ENCODE measurements at regions not wholly inside any gene's neighbourhood (a gene's known extent, or its start where the extent isn't known, plus 50 kb on each side); places are given as distances from the start of the nearest gene placed in this dataset.
"Not testable (repeated sequence)": the region's sequence is repeated elsewhere in the genome, so short reads cannot be mapped to it uniquely, and the experiment has no call there.

DNA sequence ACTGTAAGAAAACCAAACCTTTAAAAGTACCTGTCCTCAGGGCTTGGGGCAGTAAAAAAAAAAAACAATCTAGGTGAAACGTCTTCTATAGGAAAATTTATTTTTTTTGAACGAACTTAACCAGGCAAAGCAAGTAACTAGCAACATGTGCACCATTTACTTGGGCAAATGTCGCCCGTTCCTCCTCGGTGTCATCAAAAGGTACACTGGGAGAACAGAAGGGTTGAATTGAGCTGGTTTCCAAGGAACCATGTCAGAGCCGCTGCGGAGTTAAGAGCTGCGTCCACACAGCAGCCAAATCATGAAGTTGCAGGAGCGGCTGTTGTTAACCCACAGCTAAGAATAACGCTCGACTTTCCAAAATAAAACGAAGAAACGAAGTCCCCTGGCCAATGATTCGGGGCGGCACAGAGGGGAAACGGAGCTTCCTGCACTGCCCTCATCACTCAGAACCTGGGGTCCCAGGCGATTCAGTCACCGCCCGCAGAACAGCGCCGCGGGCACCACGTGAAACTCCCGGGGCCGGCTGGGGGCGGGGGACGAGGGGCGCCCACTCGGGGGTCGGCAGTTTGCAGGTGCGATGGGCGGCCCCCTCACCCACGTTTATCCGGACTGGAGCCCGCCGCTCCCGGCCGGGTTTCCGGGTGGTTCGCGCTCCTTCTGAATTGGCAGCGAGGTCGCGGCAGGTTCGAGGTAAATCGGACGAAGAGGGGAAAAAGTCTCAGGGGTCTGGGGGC, 53.6 kb upstream of the PLGLB1 start:
- peak in 1 of 2 experiments; percentile 3 for DNase-seq (ENCODE audit: low read depth in 1 of 2, low spot score in 1 of 2)
- Histone ChIP-seq H3K27ac (replicated peaks) (peak overlapping the region; percentile 67), H3K4me3 (replicated peaks; ENCODE audit: insufficient read depth, low read length) (peak overlapping the region; percentile 62)
- not testable (repeated sequence) for H3K27me3 ChIP-seq (ENCODE audit: insufficient read depth, poor library complexity, severe bottlenecking)

GRCh38 chr2:87075791-87076252, 54.2 kb upstream of the PLGLB1 start:
- DNase-seq (ENCODE audit: low read depth in 1 of 2, low spot score in 1 of 2) = peak in 1 of 2 experiments; percentile 46
- not testable (repeated sequence) for H3K27me3 ChIP-seq (ENCODE audit: insufficient read depth, poor library complexity, severe bottlenecking)

GRCh38 chr2:87076253-87077123, 54.8 kb upstream of the PLGLB1 start:
- peak overlapping the region; percentile 62 for H3K4me3 ChIP-seq (replicated peaks; ENCODE audit: insufficient read depth, low read length)
- TF ChIP-seq, protein P1, sequence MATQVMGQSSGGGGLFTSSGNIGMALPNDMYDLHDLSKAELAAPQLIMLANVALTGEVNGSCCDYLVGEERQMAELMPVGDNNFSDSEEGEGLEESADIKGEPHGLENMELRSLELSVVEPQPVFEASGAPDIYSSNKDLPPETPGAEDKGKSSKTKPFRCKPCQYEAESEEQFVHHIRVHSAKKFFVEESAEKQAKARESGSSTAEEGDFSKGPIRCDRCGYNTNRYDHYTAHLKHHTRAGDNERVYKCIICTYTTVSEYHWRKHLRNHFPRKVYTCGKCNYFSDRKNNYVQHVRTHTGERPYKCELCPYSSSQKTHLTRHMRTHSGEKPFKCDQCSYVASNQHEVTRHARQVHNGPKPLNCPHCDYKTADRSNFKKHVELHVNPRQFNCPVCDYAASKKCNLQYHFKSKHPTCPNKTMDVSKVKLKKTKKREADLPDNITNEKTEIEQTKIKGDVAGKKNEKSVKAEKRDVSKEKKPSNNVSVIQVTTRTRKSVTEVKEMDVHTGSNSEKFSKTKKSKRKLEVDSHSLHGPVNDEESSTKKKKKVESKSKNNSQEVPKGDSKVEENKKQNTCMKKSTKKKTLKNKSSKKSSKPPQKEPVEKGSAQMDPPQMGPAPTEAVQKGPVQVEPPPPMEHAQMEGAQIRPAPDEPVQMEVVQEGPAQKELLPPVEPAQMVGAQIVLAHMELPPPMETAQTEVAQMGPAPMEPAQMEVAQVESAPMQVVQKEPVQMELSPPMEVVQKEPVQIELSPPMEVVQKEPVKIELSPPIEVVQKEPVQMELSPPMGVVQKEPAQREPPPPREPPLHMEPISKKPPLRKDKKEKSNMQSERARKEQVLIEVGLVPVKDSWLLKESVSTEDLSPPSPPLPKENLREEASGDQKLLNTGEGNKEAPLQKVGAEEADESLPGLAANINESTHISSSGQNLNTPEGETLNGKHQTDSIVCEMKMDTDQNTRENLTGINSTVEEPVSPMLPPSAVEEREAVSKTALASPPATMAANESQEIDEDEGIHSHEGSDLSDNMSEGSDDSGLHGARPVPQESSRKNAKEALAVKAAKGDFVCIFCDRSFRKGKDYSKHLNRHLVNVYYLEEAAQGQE (IDR thresholded peaks at IDR 0.05; ENCODE audit: insufficient replicate concordance, low read depth) = peak; percentile 11
- peak; percentile 60 for TF ChIP-seq POLR2AphosphoS5 (IDR thresholded peaks at IDR 0.05; ENCODE audit: low read depth)
- H3K27me3 ChIP-seq (ENCODE audit: insufficient read depth, poor library complexity, severe bottlenecking) = not testable (repeated sequence)
- H3K27ac ChIP-seq (replicated peaks) = peak overlapping the region; percentile 89
- DNase-seq (ENCODE audit: low read depth in 1 of 2, low spot score in 1 of 2) = peak; percentile 82 to 95

More at GRCh38 chr2:87075791-87076252, 54.2 kb upstream of the PLGLB1 start:
- peak overlapping the region; percentile 62 for H3K4me3 ChIP-seq (replicated peaks; ENCODE audit: insufficient read depth, low read length)
- peak overlapping the region; percentile 75 for H3K27ac ChIP-seq (replicated peaks)

- H3K27me3 ChIP-seq (ENCODE audit: insufficient read depth, poor library complexity, severe bottlenecking); DNase-seq (ENCODE audit: low read depth in 1 of 2, low spot score in 1 of 2): not testable (repeated sequence)
- peak overlapping the region; percentile 89 for H3K27ac ChIP-seq (replicated peaks)
- H3K4me3 ChIP-seq (replicated peaks; ENCODE audit: insufficient read depth, low read length) = peak overlapping the region; percentile 44
Observed at GRCh38 chr2:87077124-87077446, 55.4 kb upstream of the PLGLB1 start.

GRCh38 chr2:87081727-87082126, 60.1 kb upstream of the PLGLB1 start:
- DNase-seq (ENCODE audit: low read depth in 1 of 2, low spot score in 1 of 2); H3K27ac ChIP-seq (replicated peaks); H3K27me3 ChIP-seq (ENCODE audit: insufficient read depth, poor library complexity, severe bottlenecking); H3K4me3 ChIP-seq (replicated peaks; ENCODE audit: insufficient read depth, low read length): not testable (repeated sequence)

DNA sequence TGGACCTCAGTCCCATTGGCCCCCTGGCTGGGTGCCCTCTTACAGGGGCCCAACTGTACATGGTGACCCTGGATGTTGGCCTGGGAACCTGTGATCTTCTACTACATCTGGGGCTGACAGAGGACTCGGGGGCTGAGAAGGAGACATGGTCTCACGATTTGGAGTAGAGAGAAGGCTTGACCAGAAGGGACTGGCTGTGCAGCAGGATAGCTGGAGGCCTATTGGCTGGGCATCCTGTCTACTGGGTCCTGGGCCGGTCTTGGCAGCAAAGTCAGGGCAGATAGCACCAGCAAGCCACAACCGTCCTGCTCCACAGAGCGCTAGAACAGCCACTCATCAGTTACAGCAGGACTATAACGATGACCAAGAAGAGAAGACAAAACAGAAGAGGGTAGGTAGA, 66.4 kb upstream of the PLGLB1 start:
- H3K27ac ChIP-seq (replicated peaks); DNase-seq (ENCODE audit: low read depth in 1 of 2, low spot score in 1 of 2); H3K27me3 ChIP-seq (ENCODE audit: insufficient read depth, poor library complexity, severe bottlenecking); H3K4me3 ChIP-seq (replicated peaks; ENCODE audit: insufficient read depth, low read length): not testable (repeated sequence)

GRCh38 chr2:87089401-87089800, 67.8 kb upstream of the PLGLB1 start:
- not testable (repeated sequence) for DNase-seq (ENCODE audit: low read depth in 1 of 2, low spot score in 1 of 2); H3K27ac ChIP-seq (replicated peaks); H3K4me3 ChIP-seq (replicated peaks; ENCODE audit: insufficient read depth, low read length); H3K27me3 ChIP-seq (ENCODE audit: insufficient read depth, poor library complexity, severe bottlenecking)

DNA sequence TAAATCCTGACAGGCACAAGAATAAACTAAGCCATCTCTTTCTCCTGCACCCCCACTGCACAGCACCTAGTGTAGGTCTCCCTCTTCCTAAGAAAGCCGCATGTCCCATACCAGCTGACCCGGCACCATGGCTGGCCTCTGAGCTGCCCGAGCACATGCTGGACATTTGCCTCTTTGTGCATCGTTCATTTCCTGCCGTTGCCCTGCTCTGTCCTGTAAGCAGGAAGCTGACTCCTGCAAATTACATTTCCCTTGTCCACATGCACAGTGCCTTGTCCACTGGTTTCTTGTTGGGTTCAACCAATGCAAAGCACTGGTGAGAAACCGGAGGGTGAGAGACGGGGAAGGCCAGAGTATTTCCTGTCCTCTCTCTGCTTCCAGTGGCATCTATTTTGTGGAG, 71.6 kb upstream of the PLGLB1 start:
- H3K4me3 ChIP-seq (replicated peaks; ENCODE audit: insufficient read depth, low read length); H3K27me3 ChIP-seq (ENCODE audit: insufficient read depth, poor library complexity, severe bottlenecking); DNase-seq (ENCODE audit: low read depth in 1 of 2, low spot score in 1 of 2); H3K27ac ChIP-seq (replicated peaks): not testable (repeated sequence)

GRCh38 chr2:87093937-87094529, 72.4 kb upstream of the PLGLB1 start:
- H3K27me3 ChIP-seq (ENCODE audit: insufficient read depth, poor library complexity, severe bottlenecking); DNase-seq (ENCODE audit: low read depth in 1 of 2, low spot score in 1 of 2); H3K4me3 ChIP-seq (replicated peaks; ENCODE audit: insufficient read depth, low read length); H3K27ac ChIP-seq (replicated peaks): not testable (repeated sequence)

GRCh38 chr2:87095804-87096203, 74.2 kb upstream of the PLGLB1 start:
- not testable (repeated sequence) for H3K27ac ChIP-seq (replicated peaks); H3K4me3 ChIP-seq (replicated peaks; ENCODE audit: insufficient read depth, low read length); H3K27me3 ChIP-seq (ENCODE audit: insufficient read depth, poor library complexity, severe bottlenecking); DNase-seq (ENCODE audit: low read depth in 1 of 2, low spot score in 1 of 2)

DNA sequence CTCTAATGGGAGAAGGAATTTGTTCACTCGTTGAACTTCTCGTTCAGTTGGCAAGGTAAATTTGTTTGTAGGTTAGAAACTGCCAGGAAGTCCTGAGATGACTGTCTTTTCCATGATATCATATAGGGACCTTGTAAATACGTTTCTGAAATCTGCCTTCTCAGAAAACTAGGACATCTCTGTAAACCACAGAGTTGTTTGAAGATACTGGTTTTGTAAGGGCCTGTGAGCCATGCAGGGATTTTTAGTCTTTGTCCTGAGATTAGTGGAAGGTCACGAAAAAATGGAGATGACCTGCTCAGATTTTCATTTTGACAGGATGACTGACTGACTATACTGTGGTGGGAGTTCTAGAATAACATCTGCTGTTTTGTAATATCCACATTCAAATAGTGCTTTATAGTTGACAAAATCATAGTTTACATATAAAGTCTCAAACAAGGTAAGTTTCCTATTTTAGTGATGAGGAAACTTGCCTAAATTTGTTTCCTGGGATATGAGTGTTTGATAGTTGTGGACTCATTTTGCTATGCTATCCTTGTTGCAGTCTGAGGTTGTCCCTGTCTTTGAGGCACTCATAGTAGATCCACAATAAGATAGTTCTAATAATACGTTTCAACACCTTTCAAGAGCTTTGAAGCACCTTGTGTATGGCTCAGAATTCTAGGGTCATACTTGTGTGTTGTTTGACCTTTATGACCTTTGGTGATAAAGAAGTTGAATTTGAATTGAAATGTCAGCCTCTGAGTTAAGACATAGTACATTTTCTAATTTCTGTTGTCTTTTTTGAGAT, 107.3 kb upstream of the PLGLB1 start:
- not testable (repeated sequence) for H3K27me3 ChIP-seq (ENCODE audit: insufficient read depth, poor library complexity, severe bottlenecking); H3K27ac ChIP-seq (replicated peaks); DNase-seq (ENCODE audit: low read depth in 1 of 2, low spot score in 1 of 2); H3K4me3 ChIP-seq (replicated peaks; ENCODE audit: insufficient read depth, low read length)

DNA sequence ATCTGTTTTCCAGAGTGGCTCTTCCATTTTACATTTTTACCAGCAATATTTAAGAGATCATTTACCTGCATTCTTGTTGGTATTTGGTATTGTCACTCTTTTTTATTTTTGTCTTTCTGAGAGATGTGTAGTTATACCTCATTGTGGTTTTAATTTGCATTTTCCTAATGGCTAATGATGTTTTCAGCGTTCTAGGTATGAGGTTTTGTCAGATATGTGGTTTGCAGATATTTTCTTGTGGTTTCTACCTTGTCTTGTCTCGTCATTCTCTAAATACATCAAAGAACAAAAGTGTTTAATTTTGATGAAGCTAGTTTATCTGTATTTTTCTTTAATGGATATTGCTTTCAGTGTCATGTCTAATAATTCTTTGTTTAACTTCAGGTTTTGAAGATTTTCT, 110.9 kb upstream of the PLGLB1 start:
- H3K27ac ChIP-seq (replicated peaks); DNase-seq (ENCODE audit: low read depth in 1 of 2, low spot score in 1 of 2); H3K4me3 ChIP-seq (replicated peaks; ENCODE audit: insufficient read depth, low read length): not testable (repeated sequence)

More for the DNA sequence above, 110.9 kb upstream of the PLGLB1 start:
- H3K27me3 ChIP-seq (ENCODE audit: insufficient read depth, poor library complexity, severe bottlenecking) = not testable (repeated sequence)
